NT2/D1 (cell line): ENCODE measurements at regions not wholly inside any gene's neighbourhood (a gene's known extent, or its start where the extent isn't known, plus 50 kb on each side); places are given as distances from the start of the nearest gene placed in this dataset.

Experiments
- DNase-seq: peaks from one replicate; pipeline ENCODE4 v3.0.0-alpha.2; 2011; ENCODE audit warnings: low read depth, low spot score
- H3K27me3 ChIP-seq: 2 replicates; pipeline ENCODE4 v1.6.0; 2011; ENCODE audit warnings: mild to moderate bottlenecking; ENCODE audit not compliant: insufficient read length, insufficient read depth
- H3K36me3 ChIP-seq: 2 replicates; pipeline ENCODE4 v1.6.1; 2011; ENCODE audit warnings: mild to moderate bottlenecking, low read length, mixed read lengths; ENCODE audit not compliant: insufficient read depth, insufficient read length
- H3K4me1 ChIP-seq: 2 replicates; pipeline ENCODE4 v1.5.1; 2011; ENCODE audit not compliant: insufficient read depth, insufficient read length
- H3K4me3 ChIP-seq: 2 replicates; pipeline ENCODE4 v1.5.1; 2011; ENCODE audit warnings: low read depth; ENCODE audit not compliant: insufficient read length
- H3K9ac ChIP-seq: 2 replicates; pipeline ENCODE4 v1.6.0; 2011; ENCODE audit warnings: low read depth; ENCODE audit not compliant: insufficient read length
- H3K9me3 ChIP-seq: 2 replicates; pipeline ENCODE4 v1.5.1; 2011; ENCODE audit warnings: mild to moderate bottlenecking, low read length; ENCODE audit not compliant: insufficient read depth
- SUZ12 ChIP-seq: IDR thresholded peaks from 2 replicates; pipeline ENCODE4 v1.6.1; 2011; ENCODE audit not compliant: insufficient read length, insufficient read depth; ENCODE audit errors: extremely low read depth
- YY1 ChIP-seq: IDR thresholded peaks from 2 replicates; pipeline ENCODE4 v1.6.1; 2011; ENCODE audit not compliant: insufficient read length, insufficient read depth
- ZNF274 ChIP-seq: IDR thresholded peaks from 2 replicates; pipeline ENCODE4 v1.6.1; 2011; ENCODE audit warnings: mild to moderate bottlenecking, low read depth, low read length

DNA sequence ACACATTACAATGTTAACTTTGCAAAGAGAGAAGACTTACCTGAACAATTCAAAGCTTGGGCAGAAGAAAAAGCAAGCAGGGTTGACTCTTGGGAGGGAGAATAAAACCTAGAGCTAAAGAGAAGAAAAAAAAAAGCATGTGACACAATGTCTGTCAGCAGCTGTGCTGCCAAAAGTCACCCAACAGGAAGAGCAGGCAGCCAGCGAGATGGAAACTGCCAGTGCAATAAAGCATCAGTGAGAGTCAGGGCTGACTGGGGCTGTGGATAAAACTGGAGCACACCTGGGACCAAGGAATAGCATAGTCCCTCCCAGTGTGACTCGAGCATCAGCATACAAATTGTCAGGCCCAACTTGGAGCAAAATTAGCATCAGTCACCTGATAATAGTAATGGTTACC is 65.0 kb upstream of the SLC22A15 start:
- TF ChIP-seq YY1: no peak
- no peak for TF ChIP-seq ZNF274
- no peak for TF ChIP-seq SUZ12
- no peaks in the 10 kb centered on the region for H3K27me3 ChIP-seq
- H3K4me1 ChIP-seq: no peaks in the 10 kb centered on the region
- H3K4me3 ChIP-seq: no peak overlapping the region
- H3K9me3 ChIP-seq: peaks cover 22% of the 10 kb centered on the region; the same call in 1 of the 2 replicates
- no peak overlapping the region for H3K9ac ChIP-seq
- DNase-seq: no peak
- H3K36me3 ChIP-seq: no peaks in the 10 kb centered on the region

DNA sequence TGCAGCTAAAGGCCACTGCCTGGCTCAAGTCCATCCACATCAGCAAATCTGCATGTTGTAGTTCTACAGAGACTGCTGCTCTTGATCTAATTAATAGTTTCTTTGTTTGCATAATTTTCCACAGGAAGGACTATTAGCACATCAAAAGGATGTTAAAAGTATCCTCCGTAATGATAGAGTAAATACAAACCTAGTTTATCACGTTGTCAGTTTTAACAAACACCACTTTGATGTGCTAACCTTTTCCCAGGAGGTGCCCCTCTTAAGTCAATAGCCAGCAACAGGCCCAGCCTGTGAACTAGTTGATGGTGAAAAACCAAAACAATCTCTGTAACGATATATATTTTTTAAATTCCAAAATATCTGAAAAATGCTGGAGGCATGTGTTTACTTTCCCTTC is 64.2 kb upstream of the SLC22A15 start:
- Histone ChIP-seq H3K4me3 (no peak overlapping the region), H3K36me3 (no peaks in the 10 kb centered on the region), H3K9ac (no peak overlapping the region), H3K4me1 (no peaks in the 10 kb centered on the region), H3K9me3 (peaks cover 22% of the 10 kb centered on the region; the same call in 1 of the 2 replicates), H3K27me3 (no peaks in the 10 kb centered on the region)
- no peak for DNase-seq
- TF ChIP-seq YY1 (no peak), SUZ12 (no peak), ZNF274 (no peak)

DNA sequence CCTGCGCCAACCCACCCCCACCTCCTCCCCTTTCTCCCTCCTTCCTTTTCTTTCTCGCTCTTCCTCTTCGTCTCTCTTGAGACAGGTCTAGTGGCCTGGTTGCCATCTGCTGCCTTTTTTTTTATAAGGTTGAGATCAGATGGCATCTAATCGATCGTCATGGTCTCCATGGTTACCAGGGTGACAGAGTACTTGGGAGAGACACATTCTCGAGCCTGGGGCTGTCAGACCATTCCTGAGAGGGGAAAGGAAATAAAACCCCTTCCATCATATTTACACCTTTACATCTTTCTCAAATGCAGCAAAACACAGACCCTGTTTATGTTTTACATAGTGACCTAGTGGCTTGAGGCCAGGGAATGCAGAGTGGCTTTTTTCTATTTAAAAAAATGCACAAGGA is 53.5 kb upstream of the SLC22A15 start:
- H3K9me3 ChIP-seq: no peaks in the 10 kb centered on the region
- H3K27me3 ChIP-seq: no peaks in the 10 kb centered on the region
- no peak for DNase-seq
- H3K36me3 ChIP-seq: no peaks in the 10 kb centered on the region
- H3K4me1 ChIP-seq: no peaks in the 10 kb centered on the region
- TF ChIP-seq YY1: no peak
- no peak for TF ChIP-seq SUZ12
- no peak for TF ChIP-seq ZNF274
- H3K4me3 ChIP-seq: no peak overlapping the region
- H3K9ac ChIP-seq: no peak overlapping the region

DNA sequence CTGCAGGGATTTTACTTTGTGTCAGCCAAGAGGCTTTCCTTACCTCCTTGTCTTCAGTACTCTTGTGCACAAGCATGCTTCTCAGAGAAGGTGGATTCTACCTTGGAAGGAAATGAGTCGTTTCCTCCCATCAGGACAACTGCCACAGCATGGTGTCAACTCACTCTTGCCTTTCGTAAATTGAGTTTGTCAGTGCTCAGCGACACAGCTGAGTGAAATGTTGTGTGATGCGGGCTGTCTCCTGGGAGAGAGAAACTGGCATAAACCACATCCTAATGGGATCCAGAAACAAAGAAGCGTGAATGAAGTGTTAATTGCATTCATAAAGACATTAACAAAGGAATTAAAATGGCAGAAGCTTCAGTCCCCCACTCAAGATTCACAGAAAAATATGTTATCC is 51.5 kb upstream of the SLC22A15 start:
- Histone ChIP-seq H3K27me3 (no peaks in the 10 kb centered on the region), H3K36me3 (no peaks in the 10 kb centered on the region), H3K9ac (no peak overlapping the region), H3K4me1 (no peaks in the 10 kb centered on the region), H3K9me3 (no peaks in the 10 kb centered on the region), H3K4me3 (no peak overlapping the region)
- TF ChIP-seq YY1 (no peak), ZNF274 (no peak), SUZ12 (no peak)
- peak; percentile 73 for DNase-seq

DNA sequence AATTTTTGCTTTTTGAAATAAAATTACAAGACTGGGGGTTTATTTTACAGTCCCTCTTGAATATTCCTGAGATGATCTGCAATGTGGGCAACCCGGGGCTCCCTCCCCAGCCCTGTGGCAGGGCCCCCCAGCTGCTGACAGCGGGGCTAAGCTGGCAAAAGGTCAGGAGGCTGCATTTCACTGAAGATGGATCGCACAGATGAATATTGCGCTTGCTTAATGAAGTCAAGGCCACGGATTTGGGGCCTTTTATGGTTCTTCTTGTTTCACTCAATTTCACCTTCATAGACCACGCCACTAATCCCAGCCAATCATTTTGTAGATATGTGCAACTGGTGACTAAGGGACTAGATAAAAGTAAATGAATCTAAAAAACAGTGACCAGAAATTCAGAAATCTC is 50.8 kb upstream of the SLC22A15 start:
- Histone ChIP-seq H3K4me1 (no peaks in the 10 kb centered on the region), H3K4me3 (no peak overlapping the region), H3K9ac (no peak overlapping the region), H3K9me3 (no peaks in the 10 kb centered on the region), H3K36me3 (no peaks in the 10 kb centered on the region), H3K27me3 (no peaks in the 10 kb centered on the region)
- TF ChIP-seq ZNF274 (no peak), YY1 (no peak), SUZ12 (no peak)
- DNase-seq: no peak
